ENCODE measurements at regions not wholly inside any gene's neighbourhood (a gene's known extent, or its start where the extent isn't known, plus 50 kb on each side); places are given as distances from the start of the nearest gene placed in this dataset.
"Not testable (repeated sequence)": the region's sequence is repeated elsewhere in the genome, so short reads cannot be mapped to it uniquely, and the experiment has no call there.

GRCh38 chr16:48003206-48003907 is 152.4 kb downstream of the ABCC12 start:
- DNase-seq (ENCODE audit: low spot score) = no peak

GRCh38 chr16:48001324-48001895 is 154.4 kb downstream of the ABCC12 start:
- DNase-seq (ENCODE audit: low spot score) = no peak

DNA sequence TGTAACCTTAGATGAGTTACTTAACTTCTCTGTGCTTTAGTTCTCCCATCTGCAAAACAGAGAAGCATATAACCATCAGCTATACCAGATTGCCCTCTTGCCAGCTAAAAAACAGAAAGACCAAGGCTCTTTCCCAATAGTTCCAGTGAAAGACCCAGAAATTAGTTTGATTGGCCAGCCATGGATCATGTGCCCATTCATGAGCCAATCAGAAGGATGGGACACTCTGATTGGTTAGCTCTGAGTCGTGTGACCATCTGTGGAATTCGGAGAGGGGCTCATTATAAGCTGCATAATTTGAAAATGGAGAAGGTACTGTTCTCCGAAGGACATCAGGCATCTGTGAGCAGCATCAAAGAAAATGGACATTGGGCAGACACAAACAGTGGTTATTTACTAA is 155.2 kb downstream of the ABCC12 start:
- no peak for DNase-seq (ENCODE audit: low spot score)

GRCh38 chr16:47999595-47999994 is 156.2 kb downstream of the ABCC12 start:
- DNase-seq (ENCODE audit: low spot score) = no peak

DNA sequence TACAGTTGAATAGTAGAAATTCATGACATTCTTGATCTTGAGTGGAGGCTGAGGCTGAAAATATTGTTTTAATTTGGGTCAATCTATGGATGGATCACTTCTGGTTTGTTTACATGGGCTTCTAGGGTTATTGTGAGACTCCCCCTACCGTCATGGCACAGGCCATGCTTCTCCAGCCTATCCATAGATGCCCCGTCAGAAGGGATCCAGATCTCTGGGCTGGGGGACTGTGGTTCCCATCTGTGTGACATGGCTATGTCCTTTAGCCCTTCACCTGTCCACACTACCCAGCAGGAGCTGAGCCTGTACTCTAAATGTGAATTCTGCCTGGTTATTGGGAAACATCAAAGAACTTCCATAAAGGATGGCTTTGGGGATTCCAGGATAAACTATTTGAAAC is 160.4 kb downstream of the ABCC12 start:
- no peak for DNase-seq (ENCODE audit: low spot score)

GRCh38 chr16:47991491-47991890 is 164.3 kb downstream of the ABCC12 start:
- no peak for DNase-seq (ENCODE audit: low spot score)

DNA sequence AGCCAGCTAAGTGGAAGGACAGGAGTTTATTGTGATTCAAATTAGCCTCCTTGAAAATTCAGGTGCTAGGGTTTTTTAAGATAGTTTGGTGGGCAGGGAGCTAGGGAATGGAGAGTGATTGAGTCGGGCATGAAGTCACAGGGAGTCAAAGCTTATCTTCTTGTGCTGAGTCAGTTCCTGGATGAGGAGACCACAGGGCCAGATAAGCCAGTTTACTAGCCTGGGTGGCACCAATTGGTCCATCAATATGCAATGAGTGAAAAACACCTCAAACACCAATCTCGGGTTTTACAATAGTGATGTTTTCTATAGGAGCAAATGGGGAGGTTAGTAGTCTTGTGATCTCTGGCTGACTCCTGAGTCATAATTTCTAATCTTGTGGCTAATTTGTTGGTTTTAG is 165.1 kb downstream of the ABCC12 start:
- no peak for DNase-seq (ENCODE audit: low spot score)

GRCh38 chr16:47987136-47987535 is 168.7 kb downstream of the ABCC12 start:
- no peak for DNase-seq (ENCODE audit: low spot score)

- no peak for DNase-seq (ENCODE audit: low spot score)
Observed at GRCh38 chr16:47986031-47986430, 169.8 kb downstream of the ABCC12 start.

GRCh38 chr16:47984669-47985068 is 171.1 kb downstream of the ABCC12 start:
- no peak for DNase-seq (ENCODE audit: low spot score)

GRCh38 chr16:47983999-47984580 is 171.7 kb downstream of the ABCC12 start:
- no peak for DNase-seq (ENCODE audit: low spot score)

DNA sequence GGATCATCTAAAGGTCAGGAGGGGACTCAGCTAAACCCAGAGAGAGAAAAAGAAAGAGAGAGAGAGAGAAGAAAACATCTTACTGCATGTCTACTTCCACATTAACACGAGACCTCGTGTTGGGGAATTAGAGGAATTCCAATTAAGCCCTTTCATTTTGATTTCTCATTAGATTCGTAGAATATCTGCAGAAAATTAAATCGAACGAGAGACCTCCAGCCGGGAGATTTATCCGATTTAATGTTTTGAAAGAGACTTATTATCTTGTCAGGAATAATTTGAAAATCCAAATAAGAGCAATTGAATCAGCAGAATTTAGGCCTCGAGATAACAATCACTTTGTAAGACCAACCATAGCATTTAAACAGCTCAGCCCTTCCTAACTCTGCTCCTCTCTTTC is 175.6 kb downstream of the ABCC12 start:
- DNase-seq (ENCODE audit: low spot score) = no peak

- DNase-seq (ENCODE audit: low spot score) = no peak
Observed at GRCh38 chr16:47979616-47980182, 176.1 kb downstream of the ABCC12 start.

GRCh38 chr16:47979164-47979520 is 176.7 kb downstream of the ABCC12 start:
- DNase-seq (ENCODE audit: low spot score) = no peak

DNA sequence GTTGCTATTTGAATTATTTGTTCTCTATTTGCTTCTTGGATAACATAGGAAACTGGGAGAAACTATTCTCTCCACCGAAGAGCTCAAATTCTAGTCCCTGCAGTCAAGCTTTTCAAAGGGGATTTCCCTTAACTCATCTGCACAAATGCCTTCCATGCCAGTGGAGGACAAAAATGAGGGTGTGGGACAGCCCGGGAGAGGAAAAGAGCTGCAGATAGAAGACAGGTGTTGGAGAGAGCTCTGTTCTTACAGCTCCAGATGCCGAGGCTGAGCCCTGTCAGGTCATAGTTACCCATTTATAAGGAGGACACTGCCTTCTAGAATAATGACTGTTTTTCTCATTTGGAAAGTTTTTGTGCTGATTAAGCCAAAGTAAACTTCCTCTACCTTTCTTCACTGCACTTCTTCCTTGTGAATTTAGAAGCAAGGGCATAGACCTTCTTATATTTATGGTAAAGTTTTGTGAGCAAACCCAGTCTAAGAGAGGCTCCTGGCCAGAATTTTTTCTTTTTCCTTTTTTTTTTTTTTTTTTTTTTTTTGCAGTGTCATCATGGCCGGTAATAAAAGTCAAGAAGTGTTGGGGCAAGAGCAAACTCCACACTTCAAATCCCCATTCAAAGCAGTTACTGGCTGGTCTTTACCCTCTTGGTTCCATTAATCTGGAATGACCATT is 177.2 kb downstream of the ABCC12 start:
- DNase-seq (ENCODE audit: low spot score) = no peak

- no peak for DNase-seq (ENCODE audit: low spot score)
Observed at GRCh38 chr16:47977802-47978201, 178.0 kb downstream of the ABCC12 start.

DNA sequence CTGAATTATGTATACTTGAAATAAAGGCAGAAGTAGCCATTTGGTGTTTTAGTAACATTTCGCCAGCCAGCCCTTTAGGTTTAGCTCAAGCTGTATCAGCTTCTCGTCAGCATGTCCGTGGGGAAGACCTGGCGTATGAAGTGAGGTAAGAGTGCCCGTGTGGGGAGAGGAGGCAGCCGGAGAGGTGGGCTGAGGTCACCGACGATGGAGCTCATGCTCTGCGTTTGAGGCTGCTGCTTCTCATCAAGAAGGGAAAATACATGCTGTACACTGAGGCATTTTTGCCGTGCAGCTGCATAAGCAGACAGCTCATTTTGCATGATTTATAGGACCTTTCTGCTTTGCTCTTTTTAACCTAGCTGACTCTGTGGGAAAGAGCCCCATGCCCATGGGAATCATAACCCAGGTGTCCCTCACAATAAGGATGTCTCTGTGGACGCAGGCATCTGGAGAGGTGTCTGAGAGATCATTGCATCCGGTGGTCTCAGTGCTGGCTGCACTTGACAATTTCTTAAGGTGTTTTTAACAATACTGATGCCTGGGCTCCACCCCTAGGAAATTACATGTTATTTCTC is 179.1 kb downstream of the ABCC12 start:
- no peak for DNase-seq (ENCODE audit: low spot score)

- not testable (repeated sequence) for DNase-seq (ENCODE audit: low spot score)
Observed at GRCh38 chr16:47974971-47975370, 180.8 kb downstream of the ABCC12 start.

DNA sequence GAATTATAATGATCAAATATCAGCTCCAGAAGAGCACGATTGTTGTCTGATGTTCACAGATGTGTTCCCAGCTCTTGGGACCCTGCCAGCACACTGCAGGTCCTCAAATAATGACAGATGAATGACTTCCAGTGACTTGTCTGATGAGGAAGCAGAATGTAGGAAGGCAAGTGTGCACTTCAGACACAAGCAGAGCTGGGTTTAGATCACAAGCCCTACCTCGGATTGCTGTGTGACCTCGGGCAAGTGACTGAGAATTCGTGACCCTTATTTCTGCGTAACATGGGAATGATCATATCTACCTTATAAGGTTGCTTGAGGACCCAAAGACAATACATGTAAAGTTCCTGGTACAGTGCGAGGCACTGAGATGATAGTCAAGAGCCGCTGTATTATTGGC is 182.2 kb downstream of the ABCC12 start:
- no peak for DNase-seq (ENCODE audit: low spot score)

GRCh38 chr16:47972246-47972985 is 183.4 kb downstream of the ABCC12 start:
- no peak for DNase-seq (ENCODE audit: low spot score)

DNA sequence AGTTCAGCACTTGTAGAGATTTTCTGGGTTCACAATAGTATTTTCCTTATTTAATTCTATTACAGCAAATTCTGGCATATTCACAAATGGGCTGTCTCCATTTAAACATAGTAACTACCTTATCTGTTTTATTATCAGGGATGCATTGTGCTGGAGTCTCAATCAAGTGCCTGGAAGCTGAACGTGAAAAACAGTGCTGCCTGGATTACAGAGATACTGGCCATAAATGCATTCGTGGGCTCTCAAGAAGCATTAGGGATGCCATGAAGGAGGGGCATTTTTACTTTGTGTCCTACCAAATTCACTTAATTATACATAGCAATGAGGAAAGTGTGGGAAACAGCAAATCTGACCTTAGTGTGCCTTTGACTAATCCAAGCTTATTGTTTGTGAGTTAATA is 184.6 kb downstream of the ABCC12 start:
- DNase-seq (ENCODE audit: low spot score) = no peak
